A549 (cell line): ENCODE measurements at regions not wholly inside any gene's neighbourhood (a gene's known extent, or its start where the extent isn't known, plus 50 kb on each side); places are given as distances from the start of the nearest gene placed in this dataset.

ENCODE experiments used
- ATAC-seq, 2 experiments: fragments of 200-7000 bp in 1 of 2; fragments of >200 bp in 1 of 2; cut with Nextera tagmentation in 1 of 2; cut with Tn5 transposase in 1 of 2; 3 replicates each; pipeline versions ENCODE4 v1.8.0 to v1.9.1; 2018 to 2020; ENCODE audit warnings: mild to moderate bottlenecking in 1 of 2, moderate library complexity in 1 of 2
- CTCF ChIA-PET: fragments of 300-600 bp; sonication (Branson Sonifier 250); formaldehyde crosslinking; extraction: SDS; loops from one replicate; lab custom pipeline; 2021; ENCODE audit warnings: antibody characterized with exemption, inconsistent platforms; lab: Yijun Ruan, JAX
- POLR2A ChIA-PET: fragments of 350-600 bp; formaldehyde crosslinking; extraction: SDS; loops from one replicate; lab custom pipeline; 2021; ENCODE audit warnings: antibody characterized with exemption, inconsistent platforms; lab: Yijun Ruan, JAX
- DNase-seq, 2 experiments: peaks; one replicate each; pipeline versions ENCODE4 v3.0.0 to v3.0.0-alpha.2; 2011 to 2016; ENCODE audit warnings: low read depth in 1 of 2, low spot score in 1 of 2
- FAIRE-seq: peaks from 2 replicates; lab custom pipeline; 2011; peaks lifted over from hg19 to GRCh38; lab: Jason Lieb, UNC
- H3K27ac ChIP-seq, 2 experiments: fragments of >200 bp; sonication (Bioruptor Twin); formaldehyde crosslinking; 3 replicates each; pipeline ENCODE4 v1.5.1; 2016 to 2017
- H3K4me1 ChIP-seq: fragments of >200 bp; sonication (Bioruptor Twin); formaldehyde crosslinking; 3 replicates; pipeline ENCODE4 v1.6.1; 2016
- H3K4me2 ChIP-seq: fragments of >200 bp; sonication (Bioruptor Twin); formaldehyde crosslinking; 3 replicates; pipeline ENCODE4 v1.6.1; 2016
- H3K4me3 ChIP-seq: fragments of >200 bp; sonication (Bioruptor Twin); formaldehyde crosslinking; 3 replicates; pipeline ENCODE4 v1.5.1; 2016
- H3K9me3 ChIP-seq: fragments of >200 bp; sonication (Bioruptor Twin); formaldehyde crosslinking; 3 replicates; pipeline ENCODE4 v1.6.1; 2016
- BHLHE40 ChIP-seq: IDR thresholded peaks from 2 replicates; pipeline ENCODE4 v1.6.1; 2012; ENCODE audit warnings: low read depth, low read length, inconsistent platforms
- CBX2 ChIP-seq: fragments of 200-600 bp; sonication (generic); IDR thresholded peaks from 2 replicates; pipeline ENCODE4 v1.6.1; 2016; ENCODE audit warnings: low read depth, mild to moderate bottlenecking, borderline replicate concordance
- CBX8 ChIP-seq: fragments of 200-600 bp; sonication (generic); IDR thresholded peaks from 2 replicates; pipeline ENCODE4 v1.6.1; 2016
- CHD4 ChIP-seq: fragments of 200-600 bp; sonication (generic); IDR thresholded peaks from 2 replicates; pipeline ENCODE4 v1.6.1; 2016; ENCODE audit warnings: antibody characterized with exemption, mild to moderate bottlenecking, borderline replicate concordance
- ELK1 ChIP-seq: fragments of 150-350 bp; IDR thresholded peaks from 2 replicates; pipeline ENCODE4 v1.6.1; 2014; ENCODE audit warnings: low read depth, mild to moderate bottlenecking, low read length
- EP300 ChIP-seq, 2 experiments: fragments of >200 bp; sonication (Bioruptor Twin); formaldehyde crosslinking; IDR thresholded peaks; 2 replicates in 1 of 2; 3 replicates in 1 of 2; pipeline ENCODE4 v1.6.1; 2016 to 2017
- FOSB ChIP-seq: fragments of 250-450 bp; sonication (Bioruptor Pico); IDR thresholded peaks from 2 replicates; pipeline ENCODE4 v1.5.0; 2020; ENCODE audit warnings: mild to moderate bottlenecking, moderate library complexity
- GATA3 ChIP-seq: IDR thresholded peaks from 2 replicates; pipeline ENCODE4 v1.6.1; 2012; ENCODE audit warnings: borderline replicate concordance
- HDAC2 ChIP-seq: fragments of 200-600 bp; sonication (generic); IDR thresholded peaks from 2 replicates; pipeline ENCODE4 v1.6.1; 2016
- HOXA7 ChIP-seq: fragments of 250-450 bp; sonication (Bioruptor Pico); IDR thresholded peaks from 2 replicates; pipeline ENCODE4 v1.5.0; 2020; ENCODE audit warnings: mild to moderate bottlenecking, moderate library complexity
- JUN ChIP-seq, 2 experiments: fragments of >200 bp; sonication (Bioruptor Twin); formaldehyde crosslinking; IDR thresholded peaks; 2 replicates in 1 of 2; 3 replicates in 1 of 2; pipeline ENCODE4 v1.6.1; 2016 to 2017
- NR3C1 ChIP-seq: fragments of >200 bp; sonication (Bioruptor Twin); formaldehyde crosslinking; IDR thresholded peaks from 3 replicates; pipeline ENCODE4 v1.6.1; 2017
- PHF8 ChIP-seq: fragments of 200-600 bp; sonication (generic); IDR thresholded peaks from 2 replicates; pipeline ENCODE4 v1.6.1; 2016; ENCODE audit warnings: low read depth, mild to moderate bottlenecking, antibody characterized with exemption, moderate library complexity, borderline replicate concordance
- POLR2A ChIP-seq: IDR thresholded peaks from 2 replicates; pipeline ENCODE4 v1.6.1; 2012; ENCODE audit warnings: mild to moderate bottlenecking, low read length
- POLR2AphosphoS2 ChIP-seq: conservative IDR thresholded peaks from 2 replicates; pipeline ENCODE4 v1.6.1; 2012; ENCODE audit warnings: low read length, improper control_type of control experiment, inconsistent platforms
- RCOR1 ChIP-seq: fragments of 150-350 bp; IDR thresholded peaks from 2 replicates; pipeline ENCODE4 v1.6.1; 2014; ENCODE audit warnings: antibody characterized with exemption, low read length, low read depth
- RFX5 ChIP-seq: fragments of 450-650 bp; IDR thresholded peaks from 2 replicates; pipeline ENCODE4 v1.7.1; 2014; ENCODE audit warnings: antibody characterized with exemption, mild to moderate bottlenecking, moderate library complexity
- SMC3 ChIP-seq: fragments of >200 bp; sonication (Bioruptor Twin); formaldehyde crosslinking; IDR thresholded peaks from 3 replicates; pipeline ENCODE4 v1.6.1; 2018; ENCODE audit warnings: inconsistent platforms
- SREBF2 ChIP-seq: fragments of 450-650 bp; IDR thresholded peaks from 2 replicates; pipeline ENCODE4 v1.6.1; 2014; ENCODE audit warnings: mild to moderate bottlenecking, moderate library complexity
- TFCP2L1 ChIP-seq: fragments of 250-450 bp; sonication (Bioruptor Pico); IDR thresholded peaks from 2 replicates; pipeline ENCODE4 v1.5.0; 2021; ENCODE audit warnings: mild to moderate bottlenecking
- ZFP36 ChIP-seq: fragments of 450-650 bp; IDR thresholded peaks from 2 replicates; pipeline ENCODE4 v1.6.1; 2014; ENCODE audit warnings: borderline replicate concordance; ENCODE audit not compliant: partially characterized antibody
- WGBS: methylation state at CpG from one replicate; pipeline ENCODE4 v1.1.6; 2017; ENCODE audit errors: missing lambda C conversion rate; 5-methylcytosine and 5-hydroxymethylcytosine counted together
- TF ChIP-seq, protein P1 (sequence below): fragments of 250-450 bp; sonication (Bioruptor Pico); IDR thresholded peaks from 2 replicates; pipeline ENCODE4 v1.5.0; 2021; ENCODE audit warnings: mild to moderate bottlenecking, moderate library complexity, borderline replicate concordance
- TF ChIP-seq, protein P2 (sequence below): IDR thresholded peaks from 2 replicates; pipeline ENCODE4 v1.6.1; 2012

DNA sequence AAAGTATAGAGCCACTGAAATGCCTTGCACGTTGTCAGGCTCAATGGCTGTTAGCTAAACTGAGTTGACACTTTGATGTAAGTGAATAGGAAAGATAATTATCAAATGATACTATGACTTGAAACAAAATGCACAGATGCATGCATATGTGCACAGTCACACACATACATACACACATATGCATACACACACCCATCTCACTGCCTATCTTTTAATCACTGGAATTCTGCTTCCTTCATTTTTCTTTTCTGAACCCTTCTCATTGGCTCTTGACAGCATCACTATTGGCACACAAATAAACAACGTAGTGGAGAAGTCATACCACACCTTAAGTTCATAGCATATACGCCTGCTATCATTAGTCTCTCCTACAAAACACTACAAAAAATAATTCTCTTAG, 154.9 kb upstream of the NCKAP5 start:
- ChIA-PET CTCF (no interaction called here), POLR2A (no interaction called here)
- 42% methylated on average over 3 of the region's 3 CpGs for WGBS
- no peak overlapping the region for H3K27ac ChIP-seq
- no peak for FAIRE-seq
- TF ChIP-seq BHLHE40: no peak
- TF ChIP-seq EP300 (IDR thresholded peaks at IDR 0.05): no peak
- TF ChIP-seq POLR2A: no peak
- TF ChIP-seq CBX8: no peak
- no peak overlapping the region for H3K4me2 ChIP-seq
- ATAC-seq: no peak
- no peaks in the 10 kb centered on the region for H3K4me1 ChIP-seq
- DNase-seq: no peak
- no peaks in the 10 kb centered on the region for H3K9me3 ChIP-seq
- H3K4me3 ChIP-seq: no peak overlapping the region

DNA sequence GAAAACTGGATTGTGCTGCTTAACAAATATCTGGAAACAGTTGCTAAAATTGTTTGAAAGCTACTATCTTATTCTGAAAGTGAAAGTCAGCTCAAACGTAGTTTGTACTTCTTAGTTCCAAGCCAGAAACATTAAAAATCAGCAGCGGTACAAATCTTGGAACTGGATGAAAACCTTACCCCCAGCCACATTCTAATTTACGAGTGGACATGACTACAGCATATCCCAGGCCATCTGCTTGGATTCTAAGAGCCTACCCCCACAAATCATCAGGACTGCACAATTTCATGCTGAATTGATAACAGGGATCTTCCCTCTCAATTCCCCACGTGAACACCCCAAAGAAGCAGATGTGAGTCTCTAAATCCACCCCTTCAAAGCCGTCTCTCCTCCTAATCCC, 158.7 kb upstream of the NCKAP5 start:
- H3K27ac ChIP-seq: no peak overlapping the region
- no peak overlapping the region for H3K4me2 ChIP-seq
- ATAC-seq (no peak), DNase-seq (no peak), FAIRE-seq (no peak)
- no peaks in the 10 kb centered on the region for H3K4me1 ChIP-seq
- H3K9me3 ChIP-seq: no peaks in the 10 kb centered on the region
- POLR2A ChIA-PET: no interaction called here
- WGBS: 39% methylated on average over 5 of the region's 5 CpGs
- no peak overlapping the region for H3K4me3 ChIP-seq
- no peak for TF ChIP-seq CBX2
- no peak for TF ChIP-seq POLR2AphosphoS2
- TF ChIP-seq ELK1: no peak
- TF ChIP-seq, protein P1, sequence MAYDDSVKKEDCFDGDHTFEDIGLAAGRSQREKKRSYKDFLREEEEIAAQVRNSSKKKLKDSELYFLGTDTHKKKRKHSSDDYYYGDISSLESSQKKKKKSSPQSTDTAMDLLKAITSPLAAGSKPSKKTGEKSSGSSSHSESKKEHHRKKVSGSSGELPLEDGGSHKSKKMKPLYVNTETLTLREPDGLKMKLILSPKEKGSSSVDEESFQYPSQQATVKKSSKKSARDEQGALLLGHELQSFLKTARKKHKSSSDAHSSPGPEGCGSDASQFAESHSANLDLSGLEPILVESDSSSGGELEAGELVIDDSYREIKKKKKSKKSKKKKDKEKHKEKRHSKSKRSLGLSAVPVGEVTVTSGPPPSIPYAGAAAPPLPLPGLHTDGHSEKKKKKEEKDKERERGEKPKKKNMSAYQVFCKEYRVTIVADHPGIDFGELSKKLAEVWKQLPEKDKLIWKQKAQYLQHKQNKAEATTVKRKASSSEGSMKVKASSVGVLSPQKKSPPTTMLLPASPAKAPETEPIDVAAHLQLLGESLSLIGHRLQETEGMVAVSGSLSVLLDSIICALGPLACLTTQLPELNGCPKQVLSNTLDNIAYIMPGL: no peak
- CTCF ChIA-PET: no interaction called here

DNA sequence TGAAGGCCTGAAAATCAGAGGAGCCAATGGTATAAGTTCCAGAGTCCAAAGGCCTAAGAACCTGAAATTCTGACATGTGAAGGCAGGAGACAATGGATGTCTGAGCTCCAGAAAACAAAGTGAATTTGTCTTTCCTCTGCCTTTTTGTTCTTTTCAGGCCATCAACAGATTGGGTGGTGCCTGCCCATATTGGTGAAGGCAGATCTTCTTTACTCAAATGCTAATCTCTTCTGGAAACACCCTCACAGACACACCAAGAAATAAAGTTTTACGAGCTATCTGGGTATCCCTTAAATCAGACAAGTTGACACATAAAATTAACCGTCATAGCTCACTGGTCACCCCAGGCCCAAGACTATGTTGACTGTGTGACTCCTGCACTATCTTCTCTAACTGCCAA, 163.8 kb upstream of the NCKAP5 start:
- DNase-seq (no peak), FAIRE-seq (no peak), ATAC-seq (no peak)
- H3K9me3 ChIP-seq: no peaks in the 10 kb centered on the region
- H3K4me2 ChIP-seq: no peak overlapping the region
- TF ChIP-seq RFX5 (no peak), SREBF2 (no peak), SMC3 (no peak), ZFP36 (no peak), JUN (IDR thresholded peaks at IDR 0.05) (no peak), CHD4 (no peak), FOSB (no peak), POLR2AphosphoS2 (no peak), TFCP2L1 (CRISPR knock-in tag) (no peak), HOXA7 (CRISPR knock-in tag) (no peak), RCOR1 (no peak), HDAC2 (no peak), PHF8 (no peak), BHLHE40 (no peak), NR3C1 (no peak), GATA3 (no peak)
- TF ChIP-seq, protein P2, sequence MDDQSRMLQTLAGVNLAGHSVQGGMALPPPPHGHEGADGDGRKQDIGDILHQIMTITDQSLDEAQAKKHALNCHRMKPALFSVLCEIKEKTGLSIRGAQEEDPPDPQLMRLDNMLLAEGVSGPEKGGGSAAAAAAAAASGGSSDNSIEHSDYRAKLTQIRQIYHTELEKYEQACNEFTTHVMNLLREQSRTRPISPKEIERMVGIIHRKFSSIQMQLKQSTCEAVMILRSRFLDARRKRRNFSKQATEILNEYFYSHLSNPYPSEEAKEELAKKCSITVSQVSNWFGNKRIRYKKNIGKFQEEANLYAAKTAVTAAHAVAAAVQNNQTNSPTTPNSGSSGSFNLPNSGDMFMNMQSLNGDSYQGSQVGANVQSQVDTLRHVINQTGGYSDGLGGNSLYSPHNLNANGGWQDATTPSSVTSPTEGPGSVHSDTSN: no peak
- no peak overlapping the region for H3K27ac ChIP-seq
- ChIA-PET POLR2A (no interaction called here), CTCF (no interaction called here)
- H3K4me3 ChIP-seq: no peak overlapping the region
- no peaks in the 10 kb centered on the region for H3K4me1 ChIP-seq
- WGBS: 88% methylated on average over 2 of the region's 2 CpGs
